ENCODE measurements at regions not wholly inside any gene's neighbourhood (a gene's known extent, or its start where the extent isn't known, plus 50 kb on each side); places are given as distances from the start of the nearest gene placed in this dataset.

DNA sequence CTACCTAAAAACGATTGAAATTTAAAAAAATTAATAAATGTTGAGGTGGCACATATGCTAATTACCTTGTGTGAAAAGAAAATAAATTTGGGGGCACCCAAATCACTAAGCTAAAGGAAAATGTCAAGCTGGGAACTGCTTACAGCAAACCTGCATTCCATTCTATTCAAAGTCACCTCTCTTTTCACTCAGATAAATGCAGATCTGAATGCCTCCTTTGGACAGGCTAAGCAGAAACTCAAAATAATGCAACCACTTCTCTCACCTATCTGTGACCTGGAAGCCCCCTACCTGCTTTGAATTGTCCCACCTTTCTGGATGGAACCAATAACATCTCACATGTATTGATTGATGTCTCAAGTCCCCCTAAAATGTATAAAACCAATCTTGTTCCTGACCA lies 628.7 kb downstream of the AMY1C start:
- H3K23ac ChIP-seq (ENCODE audit: low read length): no peak overlapping the region
- no peaks in the 10 kb centered on the region for H3K27me3 ChIP-seq (ENCODE audit: insufficient read depth, low read length)
- no peak overlapping the region for H2AK5ac ChIP-seq (ENCODE audit: low read length)
- peaks cover 4 to 8% of the 10 kb centered on the region in 2 experiments for H3K4me1 ChIP-seq (ENCODE audit: control insufficient read depth in 1 of 2, insufficient read depth in 2 of 2, low read length in 2 of 2)
- H2BK5ac ChIP-seq (ENCODE audit: low read depth, low read length, poor library complexity): no peak overlapping the region
- H3K79me2 ChIP-seq (ENCODE audit: control insufficient read depth, insufficient read depth, low read length, poor library complexity): no peaks in the 10 kb centered on the region
- no peak overlapping the region for H3K14ac ChIP-seq (ENCODE audit: low read length)
- H2AFZ ChIP-seq (ENCODE audit: insufficient read depth, low read length, poor library complexity): no peak overlapping the region
- H3K27ac ChIP-seq (ENCODE audit: low read depth, low read length): no peak overlapping the region
- H4K12ac ChIP-seq (ENCODE audit: low read depth, low read length): no peak overlapping the region
- no peak overlapping the region for H2BK120ac ChIP-seq (ENCODE audit: insufficient read depth, low read length, poor library complexity)
- H4K91ac ChIP-seq (ENCODE audit: low read depth, low read length): no peak overlapping the region
- H2BK12ac ChIP-seq (ENCODE audit: low read length): no peak overlapping the region
- no peak for DNase-seq
- no peaks in the 10 kb centered on the region for H3K9me3 ChIP-seq (ENCODE audit: insufficient read depth, low read depth, low read length)
- H3K4me2 ChIP-seq (ENCODE audit: low read length): no peak overlapping the region
- H3K9ac ChIP-seq (ENCODE audit: low read length): no peak overlapping the region
- no peak overlapping the region for H4K8ac ChIP-seq (ENCODE audit: low read depth, low read length)
- H3K18ac ChIP-seq (ENCODE audit: low read length): no peak overlapping the region
- H3K36me3 ChIP-seq (ENCODE audit: control insufficient read depth in 1 of 2, insufficient read depth in 2 of 2, low read length in 2 of 2): no peaks in the 10 kb centered on the region
- WGBS (ENCODE audit: extremely low coverage, insufficient coverage, insufficient read length): no CpG with 5 or more reads among the region's 1 CpG
- H3K4me3 ChIP-seq (ENCODE audit: low read depth, low read length): no peak overlapping the region
- no peak overlapping the region for H3K4ac ChIP-seq (ENCODE audit: low read depth, low read length)
- peaks cover 5% of the 10 kb centered on the region for H3K79me1 ChIP-seq (ENCODE audit: low read length)

DNA sequence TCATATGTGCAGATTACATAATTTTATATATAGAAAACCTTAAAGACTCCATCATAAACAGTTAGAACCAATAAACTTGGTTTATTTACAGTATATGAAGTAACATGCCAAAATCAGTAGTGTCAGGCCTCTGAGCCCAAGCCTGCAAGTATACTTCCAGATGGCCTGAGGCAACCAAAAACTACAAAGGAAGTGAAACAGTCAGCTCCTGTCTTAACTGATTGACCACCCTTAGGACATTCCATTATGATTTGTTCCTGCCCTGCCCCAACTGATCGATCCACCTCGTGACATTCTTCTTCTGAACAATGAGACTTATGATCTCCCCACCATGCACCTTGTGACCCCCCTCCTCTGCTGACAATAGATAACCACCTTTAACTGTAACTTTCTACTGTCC lies 630.3 kb downstream of the AMY1C start:
- H3K27ac ChIP-seq (ENCODE audit: low read depth, low read length): no peak overlapping the region
- H3K27me3 ChIP-seq (ENCODE audit: insufficient read depth, low read length): no peaks in the 10 kb centered on the region
- DNase-seq: no peak
- no peak overlapping the region for H3K14ac ChIP-seq (ENCODE audit: low read length)
- no peak overlapping the region for H2AFZ ChIP-seq (ENCODE audit: insufficient read depth, low read length, poor library complexity)
- no peak overlapping the region for H2BK120ac ChIP-seq (ENCODE audit: insufficient read depth, low read length, poor library complexity)
- H2BK5ac ChIP-seq (ENCODE audit: low read depth, low read length, poor library complexity): no peak overlapping the region
- no peaks in the 10 kb centered on the region for H3K36me3 ChIP-seq (ENCODE audit: control insufficient read depth in 1 of 2, insufficient read depth in 2 of 2, low read length in 2 of 2)
- no peak overlapping the region for H3K9ac ChIP-seq (ENCODE audit: low read length)
- no peaks in the 10 kb centered on the region for H3K9me3 ChIP-seq (ENCODE audit: insufficient read depth, low read depth, low read length)
- peaks cover 4 to 8% of the 10 kb centered on the region in 2 experiments for H3K4me1 ChIP-seq (ENCODE audit: control insufficient read depth in 1 of 2, insufficient read depth in 2 of 2, low read length in 2 of 2)
- H2AK5ac ChIP-seq (ENCODE audit: low read length): no peak overlapping the region
- H3K4ac ChIP-seq (ENCODE audit: low read depth, low read length): no peak overlapping the region
- H3K23ac ChIP-seq (ENCODE audit: low read length): no peak overlapping the region
- H2BK12ac ChIP-seq (ENCODE audit: low read length): no peak overlapping the region
- H3K18ac ChIP-seq (ENCODE audit: low read length): no peak overlapping the region
- H3K79me1 ChIP-seq (ENCODE audit: low read length): peaks cover 5% of the 10 kb centered on the region
- no peak overlapping the region for H3K4me3 ChIP-seq (ENCODE audit: low read depth, low read length)
- no peak overlapping the region for H4K91ac ChIP-seq (ENCODE audit: low read depth, low read length)
- no peak overlapping the region for H4K8ac ChIP-seq (ENCODE audit: low read depth, low read length)
- WGBS (ENCODE audit: extremely low coverage, insufficient coverage, insufficient read length): no CpG with 5 or more reads among the region's 2 CpGs
- H3K79me2 ChIP-seq (ENCODE audit: control insufficient read depth, insufficient read depth, low read length, poor library complexity): no peaks in the 10 kb centered on the region
- H3K4me2 ChIP-seq (ENCODE audit: low read length): no peak overlapping the region
- H4K12ac ChIP-seq (ENCODE audit: low read depth, low read length): no peak overlapping the region

DNA sequence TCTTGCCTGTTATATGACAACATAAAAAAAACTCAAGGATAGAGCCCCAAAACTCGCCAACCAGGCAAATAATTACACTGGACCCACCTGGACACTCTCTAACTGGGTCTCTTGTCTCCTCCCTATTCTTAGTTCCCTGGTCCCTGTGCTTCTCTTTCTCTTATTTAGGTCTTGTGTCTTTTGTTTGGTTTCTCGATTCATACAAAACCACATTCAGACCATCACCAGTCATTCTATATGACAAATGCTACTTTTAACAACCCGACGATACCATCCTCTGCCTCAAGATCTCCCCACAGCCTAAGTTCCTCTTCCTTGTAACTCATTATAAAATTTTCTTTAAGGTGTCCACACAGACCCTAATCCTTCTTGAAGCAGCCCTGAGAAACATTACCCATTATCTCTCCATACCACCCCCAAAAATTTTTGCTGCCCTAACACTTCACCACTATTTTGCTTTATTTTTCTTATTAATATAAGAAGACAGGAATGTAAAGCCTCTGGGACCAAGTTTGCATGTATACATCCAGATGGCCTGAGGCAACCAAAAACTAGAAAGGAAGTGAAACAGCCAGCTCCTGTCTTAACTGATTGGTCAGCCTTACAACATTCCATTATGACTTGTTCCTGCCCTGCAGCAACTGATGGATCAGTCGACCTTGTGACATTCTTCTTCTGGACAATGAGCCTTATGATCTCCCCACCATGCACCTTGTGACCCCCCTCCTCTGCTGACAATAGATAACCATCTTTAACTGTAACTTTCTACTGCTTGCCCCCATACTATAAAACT lies 638.2 kb downstream of the AMY1C start:
- H3K27me3 ChIP-seq (ENCODE audit: insufficient read depth, low read length): no peaks in the 10 kb centered on the region
- peak in 1 of 2 donors; percentile 13 for DNase-seq
- H3K79me2 ChIP-seq (ENCODE audit: control insufficient read depth, insufficient read depth, low read length, poor library complexity): no peaks in the 10 kb centered on the region
- peak overlapping the region; percentile 64 for H3K27ac ChIP-seq (ENCODE audit: low read depth, low read length)
- no peaks in the 10 kb centered on the region for H3K36me3 ChIP-seq (ENCODE audit: control insufficient read depth in 1 of 2, insufficient read depth in 2 of 2, low read length in 2 of 2)
- H3K4me3 ChIP-seq (ENCODE audit: low read depth, low read length): no peak overlapping the region
- H3K9me3 ChIP-seq (ENCODE audit: insufficient read depth, low read depth, low read length): no peaks in the 10 kb centered on the region
- peak overlapping the region; percentile 15 for H4K8ac ChIP-seq (ENCODE audit: low read depth, low read length)
- no peak overlapping the region for H3K18ac ChIP-seq (ENCODE audit: low read length)
- H3K4me1 ChIP-seq (ENCODE audit: control insufficient read depth in 1 of 2, insufficient read depth in 2 of 2, low read length in 2 of 2): peaks cover 10% of the 10 kb centered on the region in 2 experiments
- H2BK12ac ChIP-seq (ENCODE audit: low read length): no peak overlapping the region
- H4K91ac ChIP-seq (ENCODE audit: low read depth, low read length): no peak overlapping the region
- peak overlapping the region; percentile 44 for H3K14ac ChIP-seq (ENCODE audit: low read length)
- H3K23ac ChIP-seq (ENCODE audit: low read length): no peak overlapping the region
- H3K4ac ChIP-seq (ENCODE audit: low read depth, low read length): no peak overlapping the region
- H2BK120ac ChIP-seq (ENCODE audit: insufficient read depth, low read length, poor library complexity): peak overlapping the region; percentile 41
- H3K4me2 ChIP-seq (ENCODE audit: low read length): no peak overlapping the region
- no CpG with 5 or more reads among the region's 5 CpGs for WGBS (ENCODE audit: extremely low coverage, insufficient coverage, insufficient read length)
- no peak overlapping the region for H4K12ac ChIP-seq (ENCODE audit: low read depth, low read length)
- H2AFZ ChIP-seq (ENCODE audit: insufficient read depth, low read length, poor library complexity): no peak overlapping the region
- no peak overlapping the region for H2BK5ac ChIP-seq (ENCODE audit: low read depth, low read length, poor library complexity)
- H3K79me1 ChIP-seq (ENCODE audit: low read length): peaks cover 8% of the 10 kb centered on the region
- no peak overlapping the region for H2AK5ac ChIP-seq (ENCODE audit: low read length)
- H3K9ac ChIP-seq (ENCODE audit: low read length): no peak overlapping the region

DNA sequence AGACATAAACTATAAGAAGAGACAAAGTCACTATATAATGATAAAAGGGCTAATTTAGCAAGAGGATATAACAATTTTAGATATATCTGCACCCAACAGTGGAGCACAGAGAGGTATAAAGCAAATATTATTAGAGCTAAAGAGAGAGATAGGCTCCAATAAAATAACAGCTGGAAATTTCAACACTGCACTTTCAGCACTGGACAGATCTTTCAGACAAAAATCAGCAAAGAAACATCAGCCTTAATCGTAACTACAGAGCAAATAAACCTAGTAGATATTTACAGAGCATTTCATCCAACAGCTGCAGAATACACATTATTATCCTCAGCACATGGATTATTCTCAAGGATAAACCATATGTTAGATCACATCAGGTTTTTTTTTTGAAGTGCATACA lies 642.9 kb downstream of the AMY1C start:
- Histone ChIP-seq H3K14ac (ENCODE audit: low read length) (no peak overlapping the region), H2AK5ac (ENCODE audit: low read length) (no peak overlapping the region), H3K4me3 (ENCODE audit: low read depth, low read length) (no peak overlapping the region), H3K18ac (ENCODE audit: low read length) (no peak overlapping the region), H3K9ac (ENCODE audit: low read length) (no peak overlapping the region), H3K27ac (ENCODE audit: low read depth, low read length) (no peak overlapping the region), H3K23ac (ENCODE audit: low read length) (no peak overlapping the region), H3K4me2 (ENCODE audit: low read length) (no peak overlapping the region), H2BK120ac (ENCODE audit: insufficient read depth, low read length, poor library complexity) (no peak overlapping the region), H3K79me2 (ENCODE audit: control insufficient read depth, insufficient read depth, low read length, poor library complexity) (no peaks in the 10 kb centered on the region), H4K12ac (ENCODE audit: low read depth, low read length) (no peak overlapping the region), H4K91ac (ENCODE audit: low read depth, low read length) (no peak overlapping the region), H3K4me1 (ENCODE audit: control insufficient read depth in 1 of 2, insufficient read depth in 2 of 2, low read length in 2 of 2) (peaks cover 7% of the 10 kb centered on the region in 2 experiments), H3K9me3 (ENCODE audit: insufficient read depth, low read depth, low read length) (no peaks in the 10 kb centered on the region), H2AFZ (ENCODE audit: insufficient read depth, low read length, poor library complexity) (no peak overlapping the region), H3K79me1 (ENCODE audit: low read length) (peaks cover 3% of the 10 kb centered on the region), H2BK12ac (ENCODE audit: low read length) (no peak overlapping the region), H3K4ac (ENCODE audit: low read depth, low read length) (no peak overlapping the region), H4K8ac (ENCODE audit: low read depth, low read length) (no peak overlapping the region), H3K27me3 (ENCODE audit: insufficient read depth, low read length) (no peaks in the 10 kb centered on the region), H2BK5ac (ENCODE audit: low read depth, low read length, poor library complexity) (no peak overlapping the region), H3K36me3 (ENCODE audit: control insufficient read depth in 1 of 2, insufficient read depth in 2 of 2, low read length in 2 of 2) (no peaks in the 10 kb centered on the region)
- DNase-seq: no peak
- WGBS (ENCODE audit: extremely low coverage, insufficient coverage, insufficient read length): no CpG with 5 or more reads among the region's 1 CpG

All from trophoblast cell (in vitro differentiated cells and primary cell).